ENCODE measurements at regions not wholly inside any gene's neighbourhood (a gene's known extent, or its start where the extent isn't known, plus 50 kb on each side); places are given as distances from the start of the nearest gene placed in this dataset.

DNA sequence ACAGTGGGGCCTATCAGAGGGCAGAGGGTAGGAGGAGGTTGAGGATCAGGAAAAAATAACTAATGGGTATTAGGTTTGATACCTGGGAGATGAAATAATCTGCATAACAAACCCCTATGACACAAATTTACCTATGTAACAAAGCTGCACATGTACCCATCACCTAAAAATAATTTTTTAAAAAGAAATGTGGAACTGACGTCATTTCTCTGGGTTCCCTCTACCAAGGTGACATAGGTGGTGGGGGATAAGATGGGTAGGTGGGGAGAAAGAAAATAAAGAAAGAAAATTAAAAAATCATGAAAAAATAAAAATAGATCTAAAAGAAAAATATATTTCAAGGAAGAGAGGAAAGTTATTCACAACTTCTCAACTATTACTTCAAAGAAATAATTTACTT is 153.1 kb upstream of the SORCS1 start:
- Histone ChIP-seq H3K4me1 (no peaks in the 10 kb centered on the region), H3K9me3 (no peaks in the 10 kb centered on the region), H3K36me3 (no peaks in the 10 kb centered on the region), H3K27me3 (no peaks in the 10 kb centered on the region), H3K4me3 (no peak overlapping the region), H3K27ac (no peak overlapping the region)
- 68 to 75% methylated on average over 1 of the region's 1 CpG for WGBS, 2 donors
- ATAC-seq (ENCODE audit: low FRiP score in 2 of 2) (no peak), DNase-seq (no peak)
- no peak for TF ChIP-seq POLR2AphosphoS5 (IDR thresholded peaks at IDR 0.05)
- no peak for TF ChIP-seq CTCF (IDR thresholded peaks at IDR 0.05)
- TF ChIP-seq EP300 (IDR thresholded peaks at IDR 0.05): no peak
- TF ChIP-seq POLR2A (IDR thresholded peaks at IDR 0.05): no peak

DNA sequence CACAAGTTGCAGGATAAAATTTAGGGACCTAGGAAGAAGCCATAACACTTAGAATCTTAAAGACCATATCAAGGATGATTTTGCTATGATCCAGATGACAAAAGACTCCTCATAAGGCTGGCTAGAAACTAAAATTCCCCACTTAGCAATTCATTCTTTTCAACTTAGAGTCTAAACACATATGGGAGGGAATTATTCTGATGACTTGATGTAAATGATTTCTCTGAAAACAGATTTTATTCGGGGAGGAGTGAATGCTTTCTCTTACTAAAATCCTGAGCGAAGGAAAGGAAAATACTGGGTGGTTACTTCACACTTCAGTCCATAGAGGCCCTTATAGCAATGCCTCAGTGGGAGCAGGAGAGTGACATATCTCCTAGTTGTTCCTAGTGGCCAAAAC is 138.7 kb upstream of the SORCS1 start:
- Histone ChIP-seq H3K4me3 (no peak overlapping the region), H3K36me3 (no peaks in the 10 kb centered on the region), H3K27ac (no peak overlapping the region), H3K4me1 (no peaks in the 10 kb centered on the region), H3K9me3 (no peaks in the 10 kb centered on the region), H3K27me3 (no peaks in the 10 kb centered on the region)
- whole genome bisulfite sequencing, 2 donors: 74 to 85% methylated on average over 2 of the region's 2 CpGs
- no peak for TF ChIP-seq EP300 (IDR thresholded peaks at IDR 0.05)
- no peak for TF ChIP-seq POLR2A (IDR thresholded peaks at IDR 0.05)
- no peak for TF ChIP-seq POLR2AphosphoS5 (IDR thresholded peaks at IDR 0.05)
- no peak for TF ChIP-seq CTCF (IDR thresholded peaks at IDR 0.05)
- DNase-seq (no peak), ATAC-seq (ENCODE audit: low FRiP score in 2 of 2) (no peak)

DNA sequence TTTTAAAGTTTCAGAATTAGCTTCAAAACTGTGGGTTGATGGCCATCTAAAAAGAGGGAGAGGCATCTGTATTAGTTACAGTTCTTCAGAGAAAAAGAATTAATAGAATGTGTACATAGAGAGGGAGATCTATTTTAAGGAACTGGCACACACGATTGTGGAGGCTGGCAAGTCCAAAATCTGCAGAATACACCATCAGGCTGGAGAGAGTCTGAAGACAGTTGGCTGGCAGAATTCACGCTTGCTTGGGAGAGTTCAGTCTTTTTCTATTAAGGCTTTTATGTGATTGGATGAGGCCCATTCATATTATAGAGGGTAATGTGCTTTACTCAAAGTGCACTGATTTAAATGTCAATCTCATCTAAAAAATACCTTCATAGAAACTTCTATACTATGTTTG is 135.1 kb upstream of the SORCS1 start:
- Histone ChIP-seq H3K4me3 (no peak overlapping the region), H3K36me3 (no peaks in the 10 kb centered on the region), H3K4me1 (no peaks in the 10 kb centered on the region), H3K9me3 (no peaks in the 10 kb centered on the region), H3K27me3 (no peaks in the 10 kb centered on the region), H3K27ac (no peak overlapping the region)
- no peak for DNase-seq
- ATAC-seq (ENCODE audit: low FRiP score in 2 of 2): no peak
- TF ChIP-seq CTCF (IDR thresholded peaks at IDR 0.05) (no peak), POLR2AphosphoS5 (IDR thresholded peaks at IDR 0.05) (no peak), EP300 (IDR thresholded peaks at IDR 0.05) (no peak), POLR2A (IDR thresholded peaks at IDR 0.05) (no peak)
- 83 to 86% methylated on average over 2 of the region's 2 CpGs for WGBS, 2 donors

DNA sequence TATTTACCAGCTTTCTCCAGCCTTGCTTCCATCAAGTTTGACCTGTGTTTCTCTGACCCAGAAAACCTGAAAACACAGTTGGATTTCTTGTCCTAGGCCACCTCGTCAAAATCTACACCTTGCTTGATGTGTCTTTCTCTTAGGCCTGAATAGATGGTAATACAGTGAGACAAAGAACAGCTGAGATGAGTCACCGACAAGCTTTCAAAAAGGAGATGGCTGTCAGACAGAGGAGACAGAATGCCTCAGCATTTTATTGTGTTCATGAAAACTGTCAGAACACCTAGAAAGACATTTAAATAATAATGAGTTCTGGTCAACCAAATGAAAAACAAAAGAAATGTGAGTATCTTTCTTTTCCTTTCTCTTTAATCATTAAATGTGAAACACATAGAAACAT is 119.7 kb upstream of the SORCS1 start:
- DNase-seq (no peak), ATAC-seq (ENCODE audit: low FRiP score in 2 of 2) (no peak)
- Histone ChIP-seq H3K36me3 (no peaks in the 10 kb centered on the region), H3K27me3 (no peaks in the 10 kb centered on the region), H3K9me3 (no peaks in the 10 kb centered on the region), H3K27ac (no peak overlapping the region), H3K4me3 (no peak overlapping the region), H3K4me1 (no peaks in the 10 kb centered on the region)
- WGBS, 2 donors: 86 to 90% methylated on average over 2 of the region's 2 CpGs
- no peak for TF ChIP-seq CTCF (IDR thresholded peaks at IDR 0.05)
- TF ChIP-seq POLR2A (IDR thresholded peaks at IDR 0.05): no peak
- TF ChIP-seq EP300 (IDR thresholded peaks at IDR 0.05): no peak
- no peak for TF ChIP-seq POLR2AphosphoS5 (IDR thresholded peaks at IDR 0.05)

DNA sequence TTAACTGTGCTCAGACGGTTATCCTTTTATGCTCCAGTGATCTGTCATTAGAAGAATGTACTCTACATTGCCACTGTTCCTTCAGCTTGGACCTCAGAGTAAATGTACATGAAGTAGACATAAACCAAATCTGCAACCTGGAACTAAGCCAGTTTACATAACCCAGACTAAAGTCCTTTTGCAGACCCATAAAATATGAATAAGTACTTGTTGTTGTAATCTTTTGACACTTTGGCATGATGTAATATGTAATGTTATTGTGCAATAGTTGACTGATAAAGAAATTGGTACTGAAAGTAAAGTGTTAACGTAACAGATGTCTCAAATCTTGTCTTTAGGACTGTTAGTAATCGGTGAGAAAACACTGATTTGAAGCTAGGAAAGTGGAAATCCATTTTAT is 115.8 kb upstream of the SORCS1 start:
- H3K4me3 ChIP-seq: no peak overlapping the region
- H3K36me3 ChIP-seq: no peaks in the 10 kb centered on the region
- ATAC-seq (ENCODE audit: low FRiP score in 2 of 2) (no peak), DNase-seq (no peak)
- no peaks in the 10 kb centered on the region for H3K9me3 ChIP-seq
- H3K27ac ChIP-seq: no peak overlapping the region
- 32 to 52% methylated on average over 3 of the region's 3 CpGs for WGBS, 2 donors
- TF ChIP-seq POLR2A (IDR thresholded peaks at IDR 0.05) (no peak), POLR2AphosphoS5 (IDR thresholded peaks at IDR 0.05) (no peak), EP300 (IDR thresholded peaks at IDR 0.05) (no peak), CTCF (IDR thresholded peaks at IDR 0.05) (no peak)
- H3K4me1 ChIP-seq: no peaks in the 10 kb centered on the region
- no peaks in the 10 kb centered on the region for H3K27me3 ChIP-seq

Measured in upper lobe of left lung (tissue), 6 donors.